OCI-LY3 (cell line): ENCODE measurements at regions not wholly inside any gene's neighbourhood (a gene's known extent, or its start where the extent isn't known, plus 50 kb on each side); places are given as distances from the start of the nearest gene placed in this dataset.

Experiments used
- CTCF ChIP-seq: fragments of 200-600, 300-600 bp; sonication (generic); IDR thresholded peaks from 2 replicates; pipeline ENCODE4 v1.5.1; 2014; ENCODE audit warnings: antibody characterized with exemption, low read length, low read depth
- EZH2phosphoT487 ChIP-seq: fragments of 200-600 bp; shearing (Covaris generic); IDR thresholded peaks from 2 replicates; pipeline ENCODE4 v1.6.1; 2018; ENCODE audit warnings: antibody characterized with exemption, mixed run types, low read depth

GRCh38 chr4:123618606-123619005 is 222.0 kb downstream of the SPRY1 start:
- no peak for TF ChIP-seq CTCF
- no peak for TF ChIP-seq EZH2phosphoT487
